Neuronal stem cell (in vitro differentiated cells): ENCODE measurements at regions not wholly inside any gene's neighbourhood (a gene's known extent, or its start where the extent isn't known, plus 50 kb on each side); places are given as distances from the start of the nearest gene placed in this dataset.
"Not testable (repeated sequence)": the region's sequence is repeated elsewhere in the genome, so short reads cannot be mapped to it uniquely, and the experiment has no call there.

ENCODE experiments used
- DNase-seq: peaks from one replicate; pipeline ENCODE4 v3.0.0-alpha.2; 2013; ENCODE audit warnings: low spot score
- H2AFZ ChIP-seq: one replicate; pipeline ENCODE4 v1.6.1; 2013; ENCODE audit warnings: mild to moderate bottlenecking, low read length, inconsistent platforms
- H2AK5ac ChIP-seq: 2 replicates; pipeline ENCODE4 v1.6.1; 2013; ENCODE audit warnings: low read depth, mild to moderate bottlenecking, inconsistent platforms, low read length, moderate library complexity, mixed read lengths
- H2BK120ac ChIP-seq: 2 replicates; pipeline ENCODE4 v1.6.1; 2013; ENCODE audit warnings: low read depth, mild to moderate bottlenecking, inconsistent platforms, low read length, moderate library complexity, mixed read lengths
- H2BK12ac ChIP-seq: one replicate; pipeline ENCODE4 v1.6.1; 2013; ENCODE audit warnings: low read length, inconsistent platforms
- H2BK15ac ChIP-seq: 2 replicates; pipeline ENCODE4 v1.6.1; 2013; ENCODE audit warnings: mild to moderate bottlenecking, low read length, inconsistent platforms, mixed read lengths
- H2BK5ac ChIP-seq: one replicate; pipeline ENCODE4 v1.6.1; 2013; ENCODE audit warnings: inconsistent platforms, mild to moderate bottlenecking, low read length, moderate library complexity
- H3K14ac ChIP-seq: one replicate; pipeline ENCODE4 v1.6.1; 2013; ENCODE audit warnings: low read length, inconsistent platforms
- H3K18ac ChIP-seq: 2 replicates; pipeline ENCODE4 v1.6.1; 2013; ENCODE audit warnings: low read length, inconsistent platforms
- H3K23ac ChIP-seq: 2 replicates; pipeline ENCODE4 v1.6.1; 2013; ENCODE audit warnings: low read depth, mild to moderate bottlenecking, mixed read lengths, low read length, inconsistent platforms; ENCODE audit not compliant: poor library complexity
- H3K27ac ChIP-seq: replicated peaks from 3 replicates; pipeline ENCODE4 v1.5.1; 2013; ENCODE audit warnings: low read length, inconsistent platforms
- H3K27me3 ChIP-seq, 3 experiments: 2 replicates each; pipeline ENCODE4 v1.6.1; 2013; ENCODE audit warnings: low read length in 3 of 3, mild to moderate bottlenecking in 2 of 3, inconsistent platforms in 1 of 3, low read depth in 1 of 3, mixed read lengths in 1 of 3, moderate library complexity in 1 of 3; ENCODE audit not compliant: control insufficient read depth in 3 of 3, insufficient read depth in 3 of 3
- H3K36me3 ChIP-seq, 2 donors: replicated peaks in 1 of 2; 2 replicates each; pipeline ENCODE4 v1.6.1; 2013; ENCODE audit warnings: low read length in 2 of 2; ENCODE audit not compliant: control insufficient read depth in 2 of 2, insufficient read depth in 2 of 2
- H3K4ac ChIP-seq: 2 replicates; pipeline ENCODE4 v1.6.1; 2013; ENCODE audit warnings: inconsistent platforms, mild to moderate bottlenecking, low read length, moderate library complexity
- H3K4me1 ChIP-seq, 2 donors: 1 replicate in 1 of 2; 2 replicates in 1 of 2; pipeline ENCODE4 v1.6.1; 2013; ENCODE audit warnings: low read length in 2 of 2, low read depth in 1 of 2; ENCODE audit not compliant: control insufficient read depth in 2 of 2, insufficient read depth in 1 of 2
- H3K4me2 ChIP-seq: one replicate; pipeline ENCODE4 v1.6.1; 2013; ENCODE audit warnings: mild to moderate bottlenecking, low read length, inconsistent platforms; ENCODE audit not compliant: insufficient read depth, poor library complexity, severe bottlenecking
- H3K4me3 ChIP-seq, 2 donors: 2 replicates each; pipeline ENCODE4 v1.5.1; 2013; ENCODE audit warnings: low read length in 2 of 2, mild to moderate bottlenecking in 2 of 2, inconsistent platforms in 1 of 2, moderate library complexity in 1 of 2
- H3K79me1 ChIP-seq: one replicate; pipeline ENCODE4 v1.6.1; 2013; ENCODE audit warnings: low read depth, mild to moderate bottlenecking, inconsistent platforms, low read length, moderate library complexity
- H3K9ac ChIP-seq: one replicate; pipeline ENCODE4 v1.6.1; 2013; ENCODE audit warnings: mild to moderate bottlenecking, low read depth, low read length, inconsistent platforms; ENCODE audit not compliant: poor library complexity
- H3K9me3 ChIP-seq, 2 donors: replicated peaks in 1 of 2; 2 replicates each; pipeline versions ENCODE3 to v1.6.1; 2013; ENCODE audit warnings: low read length in 2 of 2, mild to moderate bottlenecking in 2 of 2, inconsistent platforms in 1 of 2, low read depth in 1 of 2, mixed read lengths in 1 of 2, moderate library complexity in 1 of 2; ENCODE audit not compliant: control insufficient read depth in 2 of 2, insufficient read depth in 1 of 2
- H4K8ac ChIP-seq: one replicate; pipeline ENCODE4 v1.6.1; 2013; ENCODE audit warnings: low read depth, mild to moderate bottlenecking, inconsistent platforms, low read length, moderate library complexity
- H4K91ac ChIP-seq: one replicate; pipeline ENCODE4 v1.6.1; 2013; ENCODE audit warnings: low read length, low read depth, mild to moderate bottlenecking, inconsistent platforms; ENCODE audit not compliant: poor library complexity
- WGBS, 2 donors: extraction: QIAGEN DNeasy Blood & Tissue Kit; methylation state at CpG; one replicate each; pipeline ENCODE4 v1.1.7; 2013; ENCODE audit warnings: missing lambda C conversion rate in 2 of 2, mixed read lengths in 1 of 2; ENCODE audit not compliant: insufficient read length in 2 of 2, insufficient replicate concordance in 1 of 2; ENCODE audit errors: extremely low coverage in 2 of 2; 5-methylcytosine and 5-hydroxymethylcytosine counted together

- H3K27me3 ChIP-seq, H4K8ac ChIP-seq, H2BK120ac ChIP-seq, H2BK15ac ChIP-seq, H2BK12ac ChIP-seq, DNase-seq, H2AK5ac ChIP-seq, H3K4me3 ChIP-seq, H2AFZ ChIP-seq, H3K18ac ChIP-seq, H3K14ac ChIP-seq, H3K4me2 ChIP-seq, H3K9me3 ChIP-seq, H3K27ac ChIP-seq, H3K23ac ChIP-seq, H3K9ac ChIP-seq, H3K79me1 ChIP-seq, H4K91ac ChIP-seq, H2BK5ac ChIP-seq, H3K4me1 ChIP-seq, H3K36me3 ChIP-seq, H3K4ac ChIP-seq: not testable (repeated sequence)
- WGBS, 2 donors: no CpG with 5 or more reads among the region's 3 CpGs
These were observed 175.4 kb downstream of the FAM72C start for GRCh38 chr1:143796369-143796768.

- not testable (repeated sequence) for H3K4me2 ChIP-seq
These were observed 179.5 kb downstream of the FAM72C start for GRCh38 chr1:143792047-143792937.

GRCh38 chr1:143786381-143786780 is 185.4 kb downstream of the FAM72C start:
- not testable (repeated sequence) for H3K4me3 ChIP-seq, H3K18ac ChIP-seq, H3K4ac ChIP-seq, H3K36me3 ChIP-seq, H3K4me1 ChIP-seq, H3K4me2 ChIP-seq, H3K79me1 ChIP-seq, H3K27me3 ChIP-seq, DNase-seq, H3K14ac ChIP-seq, H2BK120ac ChIP-seq, H2BK12ac ChIP-seq, H3K9ac ChIP-seq, H3K23ac ChIP-seq, H3K9me3 ChIP-seq, H3K27ac ChIP-seq, H2BK15ac ChIP-seq, H4K8ac ChIP-seq, H2BK5ac ChIP-seq, H2AK5ac ChIP-seq, H2AFZ ChIP-seq, H4K91ac ChIP-seq
- no CpG with 5 or more reads among the region's 3 CpGs for WGBS, 2 donors

More at GRCh38 chr1:143792047-143792937, 179.5 kb downstream of the FAM72C start:
- not testable (repeated sequence) for H3K36me3 ChIP-seq, H2BK15ac ChIP-seq, H3K14ac ChIP-seq, H2BK120ac ChIP-seq, H4K91ac ChIP-seq, H3K4me3 ChIP-seq, H2AK5ac ChIP-seq, H3K27ac ChIP-seq, DNase-seq, H3K79me1 ChIP-seq, H2BK12ac ChIP-seq, H3K9ac ChIP-seq, H3K9me3 ChIP-seq, H3K23ac ChIP-seq, H4K8ac ChIP-seq, H3K4ac ChIP-seq, H3K18ac ChIP-seq, H2AFZ ChIP-seq, H2BK5ac ChIP-seq, H3K27me3 ChIP-seq, H3K4me1 ChIP-seq
- no CpG with 5 or more reads among the region's 57 CpGs for WGBS, 2 donors

DNA sequence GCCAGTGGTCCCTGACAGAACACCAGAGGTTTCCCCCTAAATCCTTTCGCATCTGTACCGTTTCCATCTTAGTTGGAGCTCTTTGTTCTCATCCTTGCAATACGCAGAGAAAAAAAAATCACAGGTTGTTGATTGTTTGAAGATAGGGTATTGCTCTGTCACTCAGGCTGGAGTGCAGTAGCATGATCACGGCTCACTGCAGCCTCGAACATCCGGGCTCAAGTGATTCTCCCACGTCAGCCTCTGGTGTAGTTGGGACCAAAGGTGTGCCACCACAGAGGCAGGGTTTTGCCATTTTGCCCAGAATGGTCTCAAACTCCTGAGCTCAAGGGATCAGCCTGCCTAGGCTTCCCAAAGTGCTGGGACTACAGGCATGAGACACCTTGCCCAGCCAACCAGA is 185.9 kb downstream of the FAM72C start:
- WGBS, 2 donors: no CpG with 5 or more reads among the region's 7 CpGs
- H3K14ac ChIP-seq, H3K23ac ChIP-seq, H3K9ac ChIP-seq, H3K4me2 ChIP-seq, H2BK12ac ChIP-seq, H3K9me3 ChIP-seq, DNase-seq, H4K91ac ChIP-seq, H3K27me3 ChIP-seq, H2BK5ac ChIP-seq, H2AFZ ChIP-seq, H3K79me1 ChIP-seq, H3K4me1 ChIP-seq, H3K27ac ChIP-seq, H3K4me3 ChIP-seq, H3K36me3 ChIP-seq, H4K8ac ChIP-seq, H3K4ac ChIP-seq, H3K18ac ChIP-seq, H2BK15ac ChIP-seq, H2AK5ac ChIP-seq, H2BK120ac ChIP-seq: not testable (repeated sequence)
